Limb (tissue), 2 donors: ENCODE measurements at regions not wholly inside any gene's neighbourhood (a gene's known extent, or its start where the extent isn't known, plus 50 kb on each side); places are given as distances from the start of the nearest gene placed in this dataset.
A peak's percentile ranks its signal among the peaks of the same experiment; 100 is the strongest.
"Not testable (repeated sequence)": the region's sequence is repeated elsewhere in the genome, so short reads cannot be mapped to it uniquely, and the experiment has no call there.

Source experiments
- DNase-seq, 2 donors: peaks; one replicate each; pipeline ENCODE4 v3.0.0-alpha.2; 2016; ENCODE audit errors: extremely low spot score in 2 of 2

DNA sequence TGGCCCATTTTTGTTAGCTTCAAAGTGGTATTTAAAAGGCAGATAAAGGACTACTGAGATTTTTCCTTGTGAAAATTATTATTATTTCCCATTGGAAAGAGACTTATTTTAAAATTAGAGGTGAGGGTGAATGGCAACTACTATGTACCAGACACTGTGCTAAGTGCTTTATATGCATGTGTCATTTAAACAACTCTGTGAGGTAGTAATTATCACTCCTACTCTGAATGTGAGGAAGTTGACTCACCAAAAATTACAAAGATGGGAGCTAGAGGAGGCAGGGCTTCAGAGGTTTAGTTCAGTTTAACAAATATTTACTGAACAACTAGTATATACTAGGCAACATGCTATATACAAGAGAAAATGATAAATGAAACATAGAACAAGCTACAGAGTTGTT lies 78.2 kb downstream of the MSL3 start:
- DNase-seq = no peak

DNA sequence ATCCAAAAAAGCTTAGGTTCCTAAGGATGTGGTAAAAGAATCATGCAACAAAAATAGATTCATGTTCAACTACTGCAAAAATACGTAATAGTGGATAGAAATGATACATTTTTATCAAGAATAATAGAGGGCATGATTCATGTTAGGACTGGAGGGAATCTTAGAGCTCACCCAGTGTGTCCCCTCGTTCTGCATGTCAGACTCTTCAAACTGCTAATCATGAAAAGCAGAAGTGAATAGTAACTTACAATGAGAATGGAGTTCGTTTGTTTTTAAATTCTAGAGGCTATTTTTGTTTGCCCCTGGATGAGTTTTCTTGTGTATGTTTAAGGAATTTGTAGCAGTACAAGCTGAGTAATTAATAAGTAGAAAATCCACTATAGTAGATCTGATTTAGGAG lies 79.4 kb downstream of the MSL3 start:
- DNase-seq = no peak

DNA sequence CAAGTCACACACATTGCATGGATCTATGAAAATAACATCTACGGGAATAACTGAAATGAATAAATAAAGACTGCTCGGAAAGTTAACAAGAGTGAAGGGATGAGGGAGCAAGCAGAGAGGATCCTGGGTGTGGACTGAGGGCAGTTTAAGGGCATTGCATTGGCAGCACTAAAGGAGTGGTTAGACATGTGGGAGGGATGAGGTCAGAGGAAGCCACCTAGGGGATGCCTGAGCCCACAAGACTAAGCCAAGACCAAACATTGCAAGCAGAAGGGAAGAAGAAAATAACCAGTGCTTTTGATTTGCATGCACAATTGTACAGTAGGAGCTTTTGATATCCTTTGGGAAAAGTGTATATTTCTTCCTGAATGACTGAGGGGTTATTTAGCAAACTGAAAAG lies 106.1 kb downstream of the MSL3 start:
- no peak for DNase-seq

DNA sequence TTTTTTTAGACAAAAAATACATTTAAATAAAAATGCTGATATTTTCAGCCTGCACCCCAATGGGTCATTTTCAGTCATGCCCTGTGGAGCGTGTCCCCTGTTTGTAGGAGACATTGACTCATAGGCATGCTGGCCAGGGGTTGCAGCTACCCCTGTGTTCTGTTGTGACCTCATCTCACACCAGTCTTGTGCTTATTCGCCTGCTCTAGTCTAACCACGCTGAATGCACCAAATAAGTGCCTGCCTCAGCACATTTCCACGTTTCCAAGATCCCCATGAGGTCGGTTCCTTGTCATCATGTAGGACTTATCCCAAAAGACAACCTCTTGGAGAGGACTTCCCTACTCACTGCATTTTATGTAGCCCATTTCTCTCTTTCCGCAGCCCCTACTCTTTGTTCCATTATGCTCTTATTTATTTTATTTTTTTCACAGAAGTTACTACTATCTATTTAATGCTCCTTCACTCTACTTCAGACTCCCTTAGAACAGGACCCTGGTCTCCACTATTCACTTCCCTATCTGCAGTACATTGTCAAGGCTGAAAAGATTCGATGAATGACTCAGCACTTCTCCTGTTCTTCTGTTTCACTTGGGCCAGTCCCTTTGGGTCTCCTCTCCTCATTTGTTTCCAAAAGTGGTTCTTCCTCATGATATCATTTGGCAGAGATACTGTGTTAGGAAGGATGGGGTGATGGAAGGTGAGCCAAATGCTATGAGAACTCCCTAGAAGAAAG lies 109.7 kb downstream of the MSL3 start:
- no peak for DNase-seq

DNA sequence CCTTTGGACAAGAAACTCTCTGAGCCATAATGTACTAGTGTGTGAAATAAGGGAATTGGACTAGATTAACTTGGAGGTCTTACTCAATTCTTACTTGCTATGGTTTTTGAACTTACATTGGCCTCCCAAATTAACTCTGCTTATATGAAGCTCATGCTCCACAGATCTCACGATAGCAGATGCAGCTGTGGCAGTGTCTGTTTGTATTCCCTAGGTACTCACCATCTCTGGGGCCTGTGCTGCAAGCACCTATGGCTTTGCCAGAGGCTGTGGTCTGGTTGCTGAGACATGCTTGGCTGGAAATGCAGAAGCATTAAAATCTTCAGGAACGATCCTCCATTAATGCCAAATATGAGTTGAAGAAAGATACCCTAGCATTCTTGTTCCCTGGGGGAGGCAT lies 112.8 kb downstream of the MSL3 start:
- no peak for DNase-seq

DNA sequence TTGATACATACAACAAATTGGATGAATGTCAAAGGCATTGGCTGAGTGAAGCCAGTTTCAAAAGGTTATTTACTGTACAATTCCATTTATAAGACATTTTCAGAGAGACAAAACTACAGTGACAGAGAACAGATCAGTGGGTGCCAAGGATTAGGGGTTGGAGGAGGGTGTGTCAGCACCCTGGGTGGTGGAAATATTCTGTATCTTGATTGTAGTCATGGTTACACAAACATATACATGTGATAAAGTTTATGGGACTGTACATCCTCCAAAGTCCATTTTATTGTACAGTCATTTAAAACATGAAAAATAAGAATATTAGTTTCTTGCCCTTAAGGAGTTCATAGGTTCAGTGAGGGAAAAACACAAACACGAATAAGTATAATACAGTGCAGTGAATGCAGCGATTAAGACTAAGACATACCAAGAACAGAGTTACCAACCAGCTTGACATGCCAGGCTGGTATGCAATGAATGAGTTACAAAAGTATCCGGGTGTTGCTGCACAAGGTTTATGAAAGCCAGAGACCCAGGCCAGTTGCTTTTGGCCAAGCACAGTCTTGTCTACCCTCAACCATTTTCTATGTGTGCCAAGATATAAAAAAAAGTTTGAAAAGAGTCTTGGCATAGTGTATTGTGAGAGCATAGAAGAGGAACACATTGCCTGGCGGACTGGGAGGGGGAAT lies 123.6 kb downstream of the MSL3 start:
- no peak for DNase-seq

DNA sequence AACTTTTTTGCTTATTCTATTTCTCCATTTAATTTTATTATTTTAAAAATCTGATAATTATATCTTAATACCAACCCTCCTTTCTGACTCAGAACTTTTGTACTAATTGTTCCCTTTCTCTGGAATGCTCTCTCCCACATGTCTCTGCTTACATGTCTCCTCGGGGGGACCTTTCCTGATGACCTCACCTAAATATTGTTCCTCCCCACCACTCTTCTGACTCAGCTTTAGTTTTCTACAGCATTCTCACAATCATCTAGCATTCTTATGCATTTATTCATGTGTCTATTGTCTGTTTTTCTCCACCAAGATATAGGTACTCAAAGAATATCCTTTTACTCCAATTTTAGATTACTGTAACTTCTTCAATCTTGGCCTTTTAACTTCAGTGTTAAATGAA lies 128.7 kb downstream of the MSL3 start:
- DNase-seq = no peak

DNA sequence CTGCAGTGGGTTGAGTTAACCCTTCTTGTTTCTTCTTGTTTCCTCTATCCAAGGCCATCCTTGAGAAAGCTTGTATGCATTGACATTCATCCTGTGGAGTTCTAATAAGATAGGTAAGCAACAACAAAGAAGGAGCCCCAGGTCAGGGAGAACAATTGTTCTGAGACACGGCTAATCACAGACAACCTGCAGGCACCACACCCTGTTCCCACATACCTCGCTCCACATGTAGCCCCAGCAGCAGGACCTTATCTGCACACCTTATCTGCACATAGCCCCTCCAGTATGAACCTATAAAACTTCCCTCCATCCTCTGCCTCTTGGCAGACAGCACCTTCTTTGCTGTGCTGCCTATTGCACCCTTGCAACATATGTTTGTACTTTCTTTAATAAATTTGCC lies 129.1 kb downstream of the MSL3 start:
- DNase-seq = no peak

DNA sequence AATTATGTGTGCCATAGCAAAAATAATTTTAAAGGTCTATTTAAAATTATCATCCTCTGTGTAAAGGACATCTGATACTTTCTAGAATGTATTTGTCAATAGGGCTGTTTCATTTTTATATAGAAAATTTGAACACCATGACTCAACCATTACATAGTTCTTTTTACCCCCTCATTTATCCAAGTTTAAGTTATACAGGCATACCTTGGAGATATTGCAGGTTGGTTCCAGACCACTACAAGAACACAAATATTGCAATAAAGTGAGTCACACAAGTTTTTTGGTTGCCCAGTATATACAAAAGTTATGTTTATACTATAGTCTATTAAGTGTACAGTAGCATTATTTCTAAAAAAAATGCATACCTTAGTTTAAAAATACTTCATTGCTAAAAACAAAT lies 130.4 kb downstream of the MSL3 start:
- DNase-seq = no peak

DNA sequence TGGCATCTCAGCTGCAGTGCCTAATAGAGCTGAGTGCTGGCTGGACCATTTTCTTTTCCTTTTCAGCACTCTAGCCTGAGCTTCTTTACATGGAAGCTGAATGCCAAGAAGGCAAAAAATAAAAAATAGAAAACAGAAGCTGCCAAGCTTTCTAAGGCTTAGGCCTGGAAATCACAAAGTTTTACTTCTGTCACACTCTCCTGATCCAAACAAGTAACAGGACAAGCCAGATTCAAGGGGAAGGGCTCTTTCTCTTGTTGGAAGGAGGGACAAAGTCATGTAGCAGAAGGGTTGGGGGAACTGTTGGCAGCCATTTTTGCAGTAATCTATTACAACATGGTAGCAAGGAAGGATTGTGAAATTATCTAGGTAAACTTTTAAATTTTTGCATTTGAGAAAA lies 131.8 kb downstream of the MSL3 start:
- DNase-seq = no peak

DNA sequence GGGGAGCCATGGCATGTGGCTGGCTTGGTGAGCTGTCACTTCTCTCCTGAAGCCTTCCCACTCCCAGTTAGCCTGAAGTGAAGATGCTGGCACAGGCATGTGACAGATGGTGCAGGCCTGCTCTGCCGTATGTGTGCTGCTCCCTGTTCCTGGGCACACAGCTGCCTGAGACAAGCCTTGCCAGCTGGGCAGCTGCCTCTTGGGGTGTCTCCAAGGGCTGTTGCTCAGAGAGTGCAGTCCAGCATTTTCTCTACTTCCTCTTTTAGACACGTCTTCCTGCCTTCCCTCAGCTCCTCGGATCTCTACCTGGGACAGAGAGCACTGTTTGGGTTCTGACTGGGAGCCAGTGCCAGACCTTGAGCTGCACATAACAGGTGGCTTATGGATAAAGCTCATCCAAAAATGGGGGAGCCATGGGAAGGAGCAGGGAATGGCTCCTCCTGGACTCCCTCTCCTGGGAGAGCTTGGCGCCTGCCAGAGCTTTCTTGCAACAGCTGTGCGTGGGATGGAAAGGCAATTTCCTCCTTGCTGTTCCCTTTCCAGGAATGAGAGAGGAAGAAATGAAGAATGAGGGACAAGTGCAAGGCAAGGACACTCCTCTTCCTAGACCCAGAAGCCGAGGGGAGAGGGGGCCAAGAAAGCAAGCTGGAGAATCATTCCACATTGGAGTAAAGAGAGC lies 132.9 kb downstream of the MSL3 start:
- DNase-seq = peak; percentile 30 to 34

DNA sequence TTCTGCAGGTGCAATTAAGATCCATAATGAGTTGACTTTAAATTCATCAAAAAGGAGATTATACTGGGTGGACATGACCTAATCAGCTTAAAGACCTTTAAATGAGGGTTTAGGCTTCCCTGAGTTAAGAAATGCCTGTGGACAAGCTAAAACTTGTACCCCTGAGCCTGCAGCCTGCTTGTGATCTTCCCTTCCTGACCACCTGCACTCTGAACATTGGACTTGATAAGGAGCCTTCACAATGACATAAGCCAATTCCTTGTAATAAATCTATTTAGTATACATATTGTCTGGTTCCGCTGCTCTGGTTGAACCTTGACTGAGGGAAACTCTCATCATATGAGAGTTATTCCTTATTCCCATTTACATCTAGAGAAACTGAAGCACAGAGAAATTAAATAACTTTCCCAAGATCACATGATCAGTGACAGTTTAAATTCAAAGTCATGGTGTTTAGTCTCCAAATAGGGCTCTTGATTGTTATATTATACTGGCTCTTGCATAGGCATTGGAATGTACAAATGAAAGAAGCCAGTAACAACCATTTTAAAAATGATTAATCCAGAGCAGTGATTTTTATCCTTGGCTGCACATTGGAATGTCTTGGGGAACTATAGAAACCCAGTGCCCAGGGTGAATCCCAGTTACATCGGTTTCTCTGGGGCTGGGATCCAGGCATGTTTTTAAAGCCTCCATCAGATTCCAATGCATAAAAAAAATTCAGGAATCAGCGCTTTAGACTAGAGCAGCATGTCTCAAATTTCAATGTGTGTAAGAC lies 136.1 kb downstream of the MSL3 start:
- no peak for DNase-seq

DNA sequence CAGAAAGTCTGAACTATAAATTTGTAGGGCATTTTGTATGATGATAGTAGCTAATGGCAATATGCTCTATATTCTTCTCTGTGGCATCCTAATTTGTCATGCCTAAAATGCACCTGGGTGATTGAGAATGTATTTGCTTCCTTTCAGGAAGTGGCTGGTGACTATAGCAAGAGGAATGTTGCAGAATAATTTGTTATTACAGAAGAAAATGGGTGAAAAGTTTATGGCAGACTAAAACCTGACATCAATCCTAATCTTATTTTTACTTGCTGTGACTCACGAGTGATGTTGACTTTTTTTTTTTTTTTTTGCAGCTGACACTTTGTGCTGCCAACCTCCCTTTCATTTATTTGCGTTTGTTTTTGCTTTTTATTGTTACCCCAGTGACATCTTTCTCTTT lies 141.1 kb downstream of the MSL3 start:
- no peak for DNase-seq

DNA sequence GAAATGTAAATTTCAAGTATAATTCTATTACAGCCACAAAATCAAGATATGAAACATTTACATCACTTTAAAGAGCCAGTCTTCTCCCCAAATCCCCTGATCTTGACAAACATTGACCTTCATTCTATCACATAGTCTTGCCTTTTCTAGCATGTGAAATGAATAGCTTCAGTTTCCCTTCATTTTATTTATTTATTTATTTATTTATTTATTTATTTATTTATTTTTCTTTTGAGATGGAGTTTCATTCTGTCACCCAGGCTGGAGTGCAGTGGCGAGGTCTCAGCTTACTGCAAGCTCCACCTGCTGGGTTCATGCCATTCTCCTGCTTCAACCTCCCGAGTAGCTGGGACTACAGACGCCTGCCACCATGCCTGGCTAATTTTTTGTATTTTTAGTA lies 147.9 kb downstream of the MSL3 start:
- not testable (repeated sequence) for DNase-seq

DNA sequence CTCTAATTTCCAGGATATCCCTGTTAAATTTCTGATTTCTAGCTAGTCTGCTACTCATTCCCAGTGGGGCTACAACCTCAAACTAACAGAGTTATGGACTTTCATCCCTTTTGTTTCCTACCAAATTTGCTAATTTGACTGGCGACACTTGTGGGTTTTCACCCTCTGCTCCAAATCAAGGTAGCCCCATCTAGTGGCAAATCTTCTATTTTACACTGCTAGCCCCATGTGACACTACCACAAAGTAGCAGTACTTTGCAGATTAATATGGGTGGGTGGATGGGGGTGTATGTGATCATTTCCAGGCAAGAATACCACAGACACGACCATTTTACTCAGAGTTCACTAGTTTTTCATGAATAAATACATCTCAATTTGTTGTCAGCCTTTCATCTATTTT lies 150.3 kb downstream of the MSL3 start:
- DNase-seq = no peak

DNA sequence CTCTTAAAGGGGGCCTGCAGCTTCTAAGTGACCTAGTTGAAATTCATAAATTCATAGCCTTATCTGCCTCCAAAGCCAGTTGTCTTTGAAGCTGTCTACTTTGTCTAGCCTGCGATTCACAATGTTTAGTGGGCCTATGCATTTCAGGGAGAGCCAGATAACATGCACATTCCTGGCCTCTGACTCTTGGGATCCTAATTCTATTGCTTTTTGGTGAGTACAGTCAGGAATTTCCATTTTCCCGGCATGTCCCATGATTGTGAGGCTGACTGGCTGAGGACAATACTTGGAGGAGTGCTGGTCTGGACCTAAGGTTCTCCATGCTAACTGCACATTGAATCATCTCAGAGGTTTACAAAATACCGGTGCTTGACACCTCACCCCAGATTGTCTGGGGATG lies 155.0 kb downstream of the MSL3 start:
- no peak for DNase-seq

DNA sequence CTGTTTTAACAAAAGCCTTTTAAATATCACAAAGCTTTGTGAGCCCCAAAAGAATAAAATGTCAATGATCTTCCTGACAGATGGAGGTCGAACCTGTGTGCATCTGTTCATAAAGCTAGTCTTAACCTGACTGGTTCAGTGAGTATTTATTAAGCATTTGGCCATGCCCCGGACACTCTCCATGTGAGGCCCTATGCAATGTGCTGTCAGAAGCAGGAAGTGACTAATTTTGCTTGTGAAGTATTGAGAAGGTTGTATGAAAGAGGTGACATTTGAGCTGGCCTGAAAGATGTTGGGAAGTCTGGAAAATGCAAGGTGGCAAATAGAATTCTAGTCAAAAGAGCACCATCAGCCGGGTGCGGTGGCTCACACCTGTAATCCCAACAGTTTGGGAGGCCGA lies 171.4 kb downstream of the MSL3 start:
- no peak for DNase-seq

DNA sequence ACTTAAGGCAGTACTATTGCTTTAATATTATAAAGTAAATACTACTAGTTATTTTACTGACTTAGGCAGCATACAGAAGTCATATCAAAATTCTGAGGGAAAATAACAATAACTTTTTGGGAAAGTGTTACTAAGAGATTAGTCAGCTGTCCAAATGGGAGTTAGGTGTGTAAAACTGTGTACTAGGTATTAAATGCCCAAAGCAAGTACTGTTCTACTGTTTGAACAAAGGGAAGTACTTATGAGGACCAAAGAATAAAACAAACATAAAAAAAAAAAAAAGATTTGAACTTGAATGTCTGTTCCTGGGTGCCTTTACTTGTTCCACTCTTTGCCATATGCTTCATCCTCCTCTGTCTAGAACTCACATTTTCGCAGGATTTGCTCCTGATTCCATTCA lies 174.4 kb downstream of the MSL3 start:
- DNase-seq = no peak

DNA sequence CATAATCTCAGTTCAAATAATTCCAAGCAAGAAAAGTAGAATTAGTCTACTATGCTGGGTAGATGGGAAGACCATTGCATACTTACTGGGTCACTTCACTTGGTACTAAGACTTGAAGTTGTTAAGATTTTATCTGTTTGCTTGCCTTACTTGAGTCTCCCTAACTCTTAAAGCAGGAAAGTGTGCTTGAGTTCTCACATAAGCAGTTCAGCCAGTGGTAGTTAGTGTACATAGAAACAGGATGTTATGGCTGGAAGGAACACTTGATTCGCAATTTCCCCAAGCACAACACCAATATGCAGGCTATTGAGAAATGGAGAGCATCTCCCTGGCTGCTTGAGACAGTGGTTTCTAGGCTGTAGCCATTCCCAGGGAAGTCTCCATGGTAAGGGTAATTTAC lies 176.1 kb downstream of the MSL3 start:
- no peak for DNase-seq

DNA sequence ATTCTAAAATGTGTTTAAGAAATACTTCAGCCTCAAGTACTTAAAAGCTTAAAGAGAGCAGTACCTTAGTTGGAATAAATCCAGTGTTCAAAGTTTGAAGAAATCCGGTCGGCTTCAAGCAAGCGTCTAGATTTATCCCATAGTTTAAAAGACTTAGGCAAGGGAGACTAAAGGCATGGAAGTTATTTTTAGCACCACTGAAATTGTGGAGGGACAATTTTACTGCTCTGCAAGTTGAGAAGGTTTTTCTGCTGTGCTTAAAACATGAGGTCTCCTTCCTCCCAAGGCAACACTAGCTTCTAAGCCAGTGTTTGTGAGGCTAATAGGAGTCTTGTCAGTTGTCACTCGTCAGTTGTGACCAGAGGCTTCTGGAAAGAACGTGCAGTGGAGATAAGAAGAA lies 183.5 kb downstream of the MSL3 start:
- peak in 1 of 2 donors; percentile 7 for DNase-seq

DNA sequence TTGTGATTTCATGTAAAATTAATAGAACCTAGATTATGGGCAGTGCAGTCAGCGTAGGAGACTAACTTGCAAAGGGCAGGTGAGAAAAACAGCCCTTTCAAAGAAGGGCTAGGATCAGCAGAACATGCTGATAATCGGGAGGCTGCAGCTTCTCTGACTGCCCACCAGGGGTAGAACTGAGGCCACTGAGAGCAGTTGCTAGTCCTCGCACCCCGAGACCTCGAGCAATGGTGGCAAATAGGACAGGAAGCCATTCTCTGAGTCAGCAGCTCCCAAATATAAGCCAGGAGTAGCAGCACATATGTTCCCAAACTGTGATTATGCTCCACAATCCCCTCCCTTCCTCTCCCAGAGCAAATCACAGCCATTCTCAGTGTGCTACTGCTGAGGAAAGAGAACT lies 186.5 kb downstream of the MSL3 start:
- DNase-seq = peak in 1 of 2 donors; percentile 26

DNA sequence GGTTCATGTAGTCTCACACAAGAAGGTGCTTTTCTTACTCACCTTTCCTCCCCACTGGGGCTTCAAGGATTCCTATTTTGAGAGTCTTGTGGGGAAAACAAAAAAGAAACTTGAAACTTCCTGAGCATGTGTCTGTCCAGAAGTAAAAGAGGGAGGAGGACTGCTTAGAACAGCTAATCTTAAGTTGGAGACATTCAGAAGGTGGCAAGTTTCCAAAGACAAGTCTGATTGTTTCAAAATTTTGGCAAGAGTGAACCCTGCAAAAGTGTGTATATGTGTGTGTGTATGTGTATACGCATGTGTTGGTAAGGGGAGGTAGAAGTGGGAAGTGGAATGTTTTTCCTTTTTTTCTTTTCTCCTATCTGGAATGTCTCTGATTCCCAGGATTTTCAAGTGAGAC lies 189.0 kb upstream of the FRMPD4 start:
- no peak for DNase-seq
